ENCODE measurements at regions not wholly inside any gene's neighbourhood (a gene's known extent, or its start where the extent isn't known, plus 50 kb on each side); places are given as distances from the start of the nearest gene placed in this dataset.
"Not testable (repeated sequence)": the region's sequence is repeated elsewhere in the genome, so short reads cannot be mapped to it uniquely, and the experiment has no call there.

GRCh38 chrX:35374116-35374515 is 424.0 kb upstream of the MAGEB16 start:
- Mint-ChIP-seq H3K27me3 (no peaks in the 10 kb centered on the region), H3K27ac (no peak overlapping the region), H3K4me1 (ENCODE audit: low read depth) (no peaks in the 10 kb centered on the region), H3K4me3 (no peak overlapping the region), H3K9me3 (no peaks in the 10 kb centered on the region), H3K36me3 (ENCODE audit: low read depth) (no peaks in the 10 kb centered on the region)
- H3K4me3 ChIP-seq (ENCODE audit: low read length), result no peak overlapping the region
- ATAC-seq (ENCODE audit: poor library complexity) (no peak), DNase-seq (no peak)
- H3K27ac ChIP-seq (ENCODE audit: low read depth in 1 of 2, low read length in 2 of 2), result no peak overlapping the region
- TF ChIP-seq CTCF (IDR thresholded peaks at IDR 0.05), result no peak
- H3K36me3 ChIP-seq (ENCODE audit: insufficient read depth, low read length), result no peaks in the 10 kb centered on the region
- ChIA-PET CTCF (no interaction called here), POLR2A (no interaction called here)
- no peaks in the 10 kb centered on the region for H3K9me3 ChIP-seq (ENCODE audit: control insufficient read depth in 1 of 2, insufficient read depth in 1 of 2, low read length in 2 of 2)
- H3K4me1 ChIP-seq (ENCODE audit: insufficient read depth, low read length), result no peaks in the 10 kb centered on the region
- H3K27me3 ChIP-seq (ENCODE audit: control insufficient read depth in 1 of 2, insufficient read depth in 2 of 2, low read length in 2 of 2), result no peaks in the 10 kb centered on the region
- intact Hi-C loops (cut with DNase I, micrococcal nuclease), result no loop called here

GRCh38 chrX:35380808-35381700 is 417.1 kb upstream of the MAGEB16 start:
- H3K4me1 ChIP-seq (ENCODE audit: insufficient read depth, low read length), result no peaks in the 10 kb centered on the region
- no peaks in the 10 kb centered on the region for H3K9me3 Mint-ChIP-seq
- intact Hi-C loops (cut with DNase I, micrococcal nuclease), result no loop called here
- CTCF ChIA-PET, result no interaction called here
- DNase-seq (no peak), ATAC-seq (ENCODE audit: poor library complexity) (no peak)
- H3K27me3 ChIP-seq (ENCODE audit: control insufficient read depth in 1 of 2, insufficient read depth in 2 of 2, low read length in 2 of 2), result no peaks in the 10 kb centered on the region
- no peaks in the 10 kb centered on the region for H3K36me3 ChIP-seq (ENCODE audit: insufficient read depth, low read length)
- no peak for TF ChIP-seq CTCF (IDR thresholded peaks at IDR 0.05)
- no peaks in the 10 kb centered on the region for H3K4me1 Mint-ChIP-seq (ENCODE audit: low read depth)
- no peak overlapping the region for H3K4me3 Mint-ChIP-seq
- H3K36me3 Mint-ChIP-seq (ENCODE audit: low read depth), result no peaks in the 10 kb centered on the region
- H3K27ac ChIP-seq (ENCODE audit: low read depth in 1 of 2, low read length in 2 of 2), result no peak overlapping the region
- peaks cover 0 to 10% of the 10 kb centered on the region in 2 experiments for H3K9me3 ChIP-seq (ENCODE audit: control insufficient read depth in 1 of 2, insufficient read depth in 1 of 2, low read length in 2 of 2)
- no peaks in the 10 kb centered on the region for H3K27me3 Mint-ChIP-seq
- no peak overlapping the region for H3K27ac Mint-ChIP-seq
- POLR2A ChIA-PET, result no interaction called here
- no peak overlapping the region for H3K4me3 ChIP-seq (ENCODE audit: low read length)

GRCh38 chrX:35381709-35382108 is 416.4 kb upstream of the MAGEB16 start:
- H3K4me1 ChIP-seq (ENCODE audit: insufficient read depth, low read length); H3K27me3 ChIP-seq (ENCODE audit: control insufficient read depth in 1 of 2, insufficient read depth in 2 of 2, low read length in 2 of 2); H3K9me3 ChIP-seq (ENCODE audit: control insufficient read depth in 1 of 2, insufficient read depth in 1 of 2, low read length in 2 of 2); H3K27ac ChIP-seq (ENCODE audit: low read depth in 1 of 2, low read length in 2 of 2); DNase-seq; H3K27ac Mint-ChIP-seq; H3K4me3 Mint-ChIP-seq; H3K9me3 Mint-ChIP-seq; CTCF ChIA-PET; H3K36me3 Mint-ChIP-seq (ENCODE audit: low read depth); POLR2A ChIA-PET; H3K27me3 Mint-ChIP-seq; H3K4me3 ChIP-seq (ENCODE audit: low read length); ATAC-seq (ENCODE audit: poor library complexity); H3K4me1 Mint-ChIP-seq (ENCODE audit: low read depth); H3K36me3 ChIP-seq (ENCODE audit: insufficient read depth, low read length); intact Hi-C loops (cut with DNase I, micrococcal nuclease): not testable (repeated sequence)

GRCh38 chrX:35382966-35383365 is 415.2 kb upstream of the MAGEB16 start:
- no peak for TF ChIP-seq CTCF (IDR thresholded peaks at IDR 0.05)
- intact Hi-C loops (cut with DNase I, micrococcal nuclease), result no loop called here
- ATAC-seq (ENCODE audit: poor library complexity) (no peak), DNase-seq (no peak)
- no peaks in the 10 kb centered on the region for H3K4me1 Mint-ChIP-seq (ENCODE audit: low read depth)
- Histone ChIP-seq H3K36me3 (ENCODE audit: insufficient read depth, low read length) (no peaks in the 10 kb centered on the region), H3K4me3 (ENCODE audit: low read length) (no peak overlapping the region), H3K9me3 (ENCODE audit: control insufficient read depth in 1 of 2, insufficient read depth in 1 of 2, low read length in 2 of 2) (peaks cover 0 to 10% of the 10 kb centered on the region in 2 experiments), H3K27me3 (ENCODE audit: control insufficient read depth in 1 of 2, insufficient read depth in 2 of 2, low read length in 2 of 2) (no peaks in the 10 kb centered on the region), H3K4me1 (ENCODE audit: insufficient read depth, low read length) (no peaks in the 10 kb centered on the region), H3K27ac (ENCODE audit: low read depth in 1 of 2, low read length in 2 of 2) (no peak overlapping the region)
- H3K9me3 Mint-ChIP-seq, result no peaks in the 10 kb centered on the region
- H3K27me3 Mint-ChIP-seq, result no peaks in the 10 kb centered on the region
- ChIA-PET CTCF (no interaction called here), POLR2A (no interaction called here)
- H3K36me3 Mint-ChIP-seq (ENCODE audit: low read depth), result no peaks in the 10 kb centered on the region
- H3K27ac Mint-ChIP-seq, result no peak overlapping the region
- H3K4me3 Mint-ChIP-seq, result no peak overlapping the region

Data from CD4-positive, alpha-beta T cell (primary cell).